ENCODE measurements at regions not wholly inside any gene's neighbourhood (a gene's known extent, or its start where the extent isn't known, plus 50 kb on each side); places are given as distances from the start of the nearest gene placed in this dataset.

DNA sequence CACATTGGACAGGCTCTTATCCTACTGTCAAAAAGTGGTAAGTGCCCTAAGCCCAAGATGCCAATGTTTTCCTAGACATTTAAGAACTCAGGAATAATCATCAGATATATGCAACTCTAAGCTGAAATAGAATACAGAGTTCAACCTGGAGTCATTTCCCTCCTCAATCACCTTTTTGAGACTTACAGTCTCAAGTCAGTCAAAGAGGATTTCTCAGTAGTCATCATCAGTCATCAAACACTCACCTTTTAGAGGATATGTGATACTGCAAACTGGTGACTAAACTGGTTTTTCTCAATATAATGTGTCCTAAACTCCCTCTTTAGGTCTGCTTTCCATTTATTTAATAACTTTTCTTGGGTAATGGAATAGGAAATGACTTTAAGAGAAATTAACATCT is 145.3 kb upstream of the ADAMTS5 start:
- no peaks in the 10 kb centered on the region for H3K4me1 ChIP-seq
- no peaks in the 10 kb centered on the region for H3K9me3 ChIP-seq
- peaks cover 3% of the 10 kb centered on the region for H3K27me3 Mint-ChIP-seq (ENCODE audit: insufficient read depth, unreplicated experiment)
- H3K4me3 ChIP-seq (ENCODE audit: low read depth, low read length): no peak overlapping the region
- ChIA-PET POLR2A (no interaction called here), CTCF (no interaction called here)
- H3K36me3 Mint-ChIP-seq (ENCODE audit: insufficient read depth, unreplicated experiment): no peaks in the 10 kb centered on the region
- no peak overlapping the region for H3K27ac Mint-ChIP-seq (ENCODE audit: unreplicated experiment)
- no TSS peak for BruUV-seq (replicated peaks)
- H3K9me3 Mint-ChIP-seq (ENCODE audit: unreplicated experiment): no peaks in the 10 kb centered on the region
- no peaks in the 10 kb centered on the region for H3K4me1 Mint-ChIP-seq (ENCODE audit: low read depth, unreplicated experiment)
- no peak overlapping the region for H3K4me3 Mint-ChIP-seq (ENCODE audit: unreplicated experiment)
- no peaks in the 10 kb centered on the region for H3K36me3 ChIP-seq (ENCODE audit: control insufficient read depth, insufficient read depth, low read length)
- no peak for TF ChIP-seq CTCF (IDR thresholded peaks at IDR 0.05; ENCODE audit: insufficient read depth in 1 of 2, low read depth in 1 of 2, low read length in 1 of 2, severe bottlenecking in 1 of 2, unreplicated experiment in 1 of 2)
- DNase-seq: no peak
- no peaks in the 10 kb centered on the region for H3K27me3 ChIP-seq (replicated peaks; ENCODE audit: control insufficient read depth, insufficient read depth, low read length)
- intact Hi-C loops (cut with micrococcal nuclease; ENCODE audit: unreplicated experiment): no loop called here

GRCh38 chr21:27110956-27111355 is 144.1 kb upstream of the ADAMTS5 start:
- Mint-ChIP-seq H3K4me3 (ENCODE audit: unreplicated experiment) (no peak overlapping the region), H3K27ac (ENCODE audit: unreplicated experiment) (no peak overlapping the region), H3K4me1 (ENCODE audit: low read depth, unreplicated experiment) (no peaks in the 10 kb centered on the region), H3K9me3 (ENCODE audit: unreplicated experiment) (no peaks in the 10 kb centered on the region), H3K36me3 (ENCODE audit: insufficient read depth, unreplicated experiment) (no peaks in the 10 kb centered on the region), H3K27me3 (ENCODE audit: insufficient read depth, unreplicated experiment) (peaks cover 6% of the 10 kb centered on the region)
- no peak for TF ChIP-seq CTCF (IDR thresholded peaks at IDR 0.05; ENCODE audit: insufficient read depth in 1 of 2, low read depth in 1 of 2, low read length in 1 of 2, severe bottlenecking in 1 of 2, unreplicated experiment in 1 of 2)
- ChIA-PET POLR2A (no interaction called here), CTCF (no interaction called here)
- Histone ChIP-seq H3K4me1 (no peaks in the 10 kb centered on the region), H3K9me3 (no peaks in the 10 kb centered on the region), H3K4me3 (ENCODE audit: low read depth, low read length) (no peak overlapping the region), H3K36me3 (ENCODE audit: control insufficient read depth, insufficient read depth, low read length) (no peaks in the 10 kb centered on the region), H3K27me3 (replicated peaks; ENCODE audit: control insufficient read depth, insufficient read depth, low read length) (no peaks in the 10 kb centered on the region)
- DNase-seq: no peak
- BruUV-seq (replicated peaks): no TSS peak
- intact Hi-C loops (cut with micrococcal nuclease; ENCODE audit: unreplicated experiment): no loop called here

DNA sequence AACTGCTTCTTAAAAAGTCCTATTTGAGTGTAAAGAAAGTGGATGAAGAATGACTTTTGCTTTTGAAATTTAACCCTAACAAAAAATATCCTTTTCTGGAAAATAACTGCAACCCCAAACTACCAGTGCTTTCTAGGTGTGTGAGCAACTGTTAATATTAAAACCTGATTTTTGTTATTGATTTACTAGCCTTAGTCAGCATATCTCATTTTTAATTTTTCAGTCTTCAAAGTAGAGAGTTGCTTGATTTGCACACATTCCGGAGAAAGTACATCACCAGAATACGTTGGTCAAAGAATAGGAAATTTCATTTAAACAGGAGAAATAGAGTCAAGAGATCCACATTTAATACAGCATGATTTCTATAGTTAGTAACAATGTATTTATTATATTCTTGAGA is 141.8 kb upstream of the ADAMTS5 start:
- Histone ChIP-seq H3K27me3 (replicated peaks; ENCODE audit: control insufficient read depth, insufficient read depth, low read length) (no peaks in the 10 kb centered on the region), H3K4me1 (no peaks in the 10 kb centered on the region), H3K9me3 (no peaks in the 10 kb centered on the region), H3K4me3 (ENCODE audit: low read depth, low read length) (no peak overlapping the region), H3K36me3 (ENCODE audit: control insufficient read depth, insufficient read depth, low read length) (no peaks in the 10 kb centered on the region)
- Mint-ChIP-seq H3K9me3 (ENCODE audit: unreplicated experiment) (no peaks in the 10 kb centered on the region), H3K36me3 (ENCODE audit: insufficient read depth, unreplicated experiment) (no peaks in the 10 kb centered on the region), H3K27me3 (ENCODE audit: insufficient read depth, unreplicated experiment) (peaks cover 9% of the 10 kb centered on the region), H3K27ac (ENCODE audit: unreplicated experiment) (no peak overlapping the region), H3K4me1 (ENCODE audit: low read depth, unreplicated experiment) (no peaks in the 10 kb centered on the region), H3K4me3 (ENCODE audit: unreplicated experiment) (no peak overlapping the region)
- ChIA-PET POLR2A (no interaction called here), CTCF (no interaction called here)
- no peak for DNase-seq
- intact Hi-C loops (cut with micrococcal nuclease; ENCODE audit: unreplicated experiment): no loop called here
- TF ChIP-seq CTCF (IDR thresholded peaks at IDR 0.05; ENCODE audit: insufficient read depth in 1 of 2, low read depth in 1 of 2, low read length in 1 of 2, severe bottlenecking in 1 of 2, unreplicated experiment in 1 of 2): no peak
- no TSS peak for BruUV-seq (replicated peaks)

Data from Caco-2 (cell line).